ENCODE measurements at regions not wholly inside any gene's neighbourhood (a gene's known extent, or its start where the extent isn't known, plus 50 kb on each side); places are given as distances from the start of the nearest gene placed in this dataset.

GRCh38 chr10:78830976-78831375 lies 237.8 kb upstream of the ZMIZ1 start:
- TF ChIP-seq CTCF (IDR thresholded peaks at IDR 0.05) (no peak), POLR2A (IDR thresholded peaks at IDR 0.05) (no peak), EP300 (IDR thresholded peaks at IDR 0.05) (no peak)

Data from tibial nerve (tissue), 4 donors.